Keratinocyte (primary cell): ENCODE measurements at regions not wholly inside any gene's neighbourhood (a gene's known extent, or its start where the extent isn't known, plus 50 kb on each side); places are given as distances from the start of the nearest gene placed in this dataset.

Experiments
- DNase-seq: peaks from one replicate; pipeline ENCODE4 v3.0.0-alpha.2; 2011; ENCODE audit warnings: low read depth, missing footprints, low spot score
- FAIRE-seq: peaks from 2 replicates; lab custom pipeline; 2011; peaks lifted over from hg19 to GRCh38; lab: Jason Lieb, UNC
- H2AFZ ChIP-seq: 2 replicates; pipeline ENCODE4 v1.6.0; 2012; ENCODE audit warnings: low read length, control low read depth, inconsistent platforms; ENCODE audit not compliant: control insufficient read depth
- H3K27ac ChIP-seq: 2 replicates; pipeline ENCODE4 v1.5.1; 2011; ENCODE audit warnings: low read length; ENCODE audit not compliant: control insufficient read depth, insufficient read depth
- H3K27me3 ChIP-seq: 3 replicates; pipeline ENCODE4 v1.6.0; 2011; ENCODE audit warnings: low read length; ENCODE audit not compliant: control insufficient read depth, insufficient read depth; ENCODE audit errors: extremely low read depth
- H3K36me3 ChIP-seq, 2 experiments: 2 replicates in 1 of 2; 3 replicates in 1 of 2; pipeline ENCODE4 v1.5.1; 2011; ENCODE audit warnings: low read length in 2 of 2, mild to moderate bottlenecking in 1 of 2; ENCODE audit not compliant: control insufficient read depth in 2 of 2, insufficient read depth in 2 of 2; ENCODE audit errors: extremely low read depth in 1 of 2
- H3K4me1 ChIP-seq: 3 replicates; pipeline ENCODE4 v1.5.1; 2011; ENCODE audit warnings: low read length; ENCODE audit not compliant: control insufficient read depth, insufficient read depth; ENCODE audit errors: extremely low read depth
- H3K4me2 ChIP-seq: 3 replicates; pipeline ENCODE4 v1.6.0; 2011; ENCODE audit warnings: low read depth, low read length; ENCODE audit not compliant: control insufficient read depth, insufficient read depth; ENCODE audit errors: extremely low read depth
- H3K4me3 ChIP-seq, 3 experiments: fragments of 200-600 bp in 1 of 3; sonication (generic) in 1 of 3; 2 replicates in 2 of 3; 3 replicates in 1 of 3; pipeline ENCODE4 v1.5.1; 2011 to 2016; ENCODE audit warnings: low read length in 3 of 3, mild to moderate bottlenecking in 3 of 3, control low read depth in 2 of 3, inconsistent platforms in 1 of 3, low read depth in 1 of 3, mixed read lengths in 1 of 3, mixed run types in 1 of 3, moderate library complexity in 1 of 3; ENCODE audit not compliant: control insufficient read depth in 2 of 3, insufficient read depth in 2 of 3; ENCODE audit errors: extremely low read depth in 1 of 3
- H3K79me2 ChIP-seq: 2 replicates; pipeline ENCODE4 v1.6.0; 2012; ENCODE audit warnings: low read length; ENCODE audit not compliant: control insufficient read depth, insufficient read depth
- H3K9ac ChIP-seq: 3 replicates; pipeline ENCODE4 v1.6.0; 2011; ENCODE audit warnings: low read length; ENCODE audit not compliant: control insufficient read depth, insufficient read depth; ENCODE audit errors: extremely low read depth
- H3K9me1 ChIP-seq: 3 replicates; pipeline ENCODE4 v1.6.0; 2011; ENCODE audit warnings: low read length; ENCODE audit not compliant: control insufficient read depth, insufficient read depth; ENCODE audit errors: extremely low read depth
- H3K9me3 ChIP-seq: 2 replicates; pipeline ENCODE4 v1.5.1; 2012; ENCODE audit warnings: low read depth, low read length; ENCODE audit not compliant: control insufficient read depth
- H4K20me1 ChIP-seq: 3 replicates; pipeline ENCODE4 v1.6.0; 2011; ENCODE audit warnings: low read length; ENCODE audit not compliant: control insufficient read depth, insufficient read depth; ENCODE audit errors: extremely low read depth
- EZH2 ChIP-seq: IDR thresholded peaks from one replicate; pipeline ENCODE4 v1.6.1; 2012; ENCODE audit warnings: inconsistent platforms, mild to moderate bottlenecking, low read length, moderate library complexity
- dilution Hi-C: fragments of 300-500 bp; cut with MboI; formaldehyde crosslinking; loops from one replicate; pipeline ENCODE4 v1.7.0; 2020; ENCODE audit warnings: low sequenced_read_pairs; ENCODE audit not compliant: extremely low pct_ligation_motif_present
- TF ChIP-seq, protein P1 (sequence below), 3 experiments: IDR thresholded peaks in 1 of 3; conservative IDR thresholded peaks in 1 of 3; optimal IDR thresholded peaks in 1 of 3; 2 replicates in 2 of 3; 3 replicates in 1 of 3; pipeline versions ENCODE3 to v1.5.1; 2011; ENCODE audit warnings: low read length in 3 of 3, mild to moderate bottlenecking in 3 of 3, moderate library complexity in 2 of 3, control low read depth in 1 of 3, inconsistent platforms in 1 of 3; ENCODE audit not compliant: insufficient read depth in 2 of 3; ENCODE audit errors: extremely low read depth in 1 of 3

- no peaks in the 10 kb centered on the region for H3K9me3 ChIP-seq
- FAIRE-seq: no peak
- dilution Hi-C loops: no loop called here
Observed at GRCh38 chr13:26962671-26963070, 202.1 kb upstream of the GPR12 start.

GRCh38 chr13:26961890-26962615, 201.5 kb upstream of the GPR12 start:
- dilution Hi-C loops: no loop called here
- H3K9me3 ChIP-seq: no peaks in the 10 kb centered on the region
- no peak for FAIRE-seq
- no peak overlapping the region for H3K4me2 ChIP-seq
- peaks cover 9% of the 10 kb centered on the region for H3K27me3 ChIP-seq
- H4K20me1 ChIP-seq: no peaks in the 10 kb centered on the region
- no peaks in the 10 kb centered on the region for H3K79me2 ChIP-seq
- TF ChIP-seq, protein P1, sequence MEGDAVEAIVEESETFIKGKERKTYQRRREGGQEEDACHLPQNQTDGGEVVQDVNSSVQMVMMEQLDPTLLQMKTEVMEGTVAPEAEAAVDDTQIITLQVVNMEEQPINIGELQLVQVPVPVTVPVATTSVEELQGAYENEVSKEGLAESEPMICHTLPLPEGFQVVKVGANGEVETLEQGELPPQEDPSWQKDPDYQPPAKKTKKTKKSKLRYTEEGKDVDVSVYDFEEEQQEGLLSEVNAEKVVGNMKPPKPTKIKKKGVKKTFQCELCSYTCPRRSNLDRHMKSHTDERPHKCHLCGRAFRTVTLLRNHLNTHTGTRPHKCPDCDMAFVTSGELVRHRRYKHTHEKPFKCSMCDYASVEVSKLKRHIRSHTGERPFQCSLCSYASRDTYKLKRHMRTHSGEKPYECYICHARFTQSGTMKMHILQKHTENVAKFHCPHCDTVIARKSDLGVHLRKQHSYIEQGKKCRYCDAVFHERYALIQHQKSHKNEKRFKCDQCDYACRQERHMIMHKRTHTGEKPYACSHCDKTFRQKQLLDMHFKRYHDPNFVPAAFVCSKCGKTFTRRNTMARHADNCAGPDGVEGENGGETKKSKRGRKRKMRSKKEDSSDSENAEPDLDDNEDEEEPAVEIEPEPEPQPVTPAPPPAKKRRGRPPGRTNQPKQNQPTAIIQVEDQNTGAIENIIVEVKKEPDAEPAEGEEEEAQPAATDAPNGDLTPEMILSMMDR (optimal IDR thresholded peaks at IDR 0.05 in 1 of 3, IDR thresholded peaks at IDR 0.05 in 1 of 3, conservative IDR thresholded peaks at IDR 0.05 in 1 of 3; ENCODE audit: extremely low read depth in 1 of 3, insufficient read depth in 2 of 3, low read length in 3 of 3): no peak
- TF ChIP-seq EZH2: no peak
- H3K4me3 ChIP-seq: no peak overlapping the region
- no peak overlapping the region for H2AFZ ChIP-seq
- H3K4me1 ChIP-seq: no peaks in the 10 kb centered on the region
- H3K9ac ChIP-seq: no peak overlapping the region
- no peak overlapping the region for H3K27ac ChIP-seq
- no peak for DNase-seq
- H3K9me1 ChIP-seq: no peaks in the 10 kb centered on the region
- no peaks in the 10 kb centered on the region for H3K36me3 ChIP-seq

More at GRCh38 chr13:26962671-26963070, 202.1 kb upstream of the GPR12 start:
- Histone ChIP-seq H3K27me3 (peaks cover 12% of the 10 kb centered on the region), H2AFZ (no peak overlapping the region), H3K4me3 (no peak overlapping the region), H3K79me2 (no peaks in the 10 kb centered on the region), H4K20me1 (no peaks in the 10 kb centered on the region), H3K4me2 (no peak overlapping the region), H3K9me1 (no peaks in the 10 kb centered on the region), H3K36me3 (no peaks in the 10 kb centered on the region), H3K4me1 (no peaks in the 10 kb centered on the region), H3K27ac (no peak overlapping the region), H3K9ac (no peak overlapping the region)
- DNase-seq: no peak
- TF ChIP-seq EZH2: no peak
- TF ChIP-seq, protein P1 (optimal IDR thresholded peaks at IDR 0.05 in 1 of 3, IDR thresholded peaks at IDR 0.05 in 1 of 3, conservative IDR thresholded peaks at IDR 0.05 in 1 of 3; ENCODE audit: extremely low read depth in 1 of 3, insufficient read depth in 2 of 3, low read length in 3 of 3): no peak
